ENCODE measurements at regions not wholly inside any gene's neighbourhood (a gene's known extent, or its start where the extent isn't known, plus 50 kb on each side); places are given as distances from the start of the nearest gene placed in this dataset.
A peak's percentile ranks its signal among the peaks of the same experiment; 100 is the strongest.

DNA sequence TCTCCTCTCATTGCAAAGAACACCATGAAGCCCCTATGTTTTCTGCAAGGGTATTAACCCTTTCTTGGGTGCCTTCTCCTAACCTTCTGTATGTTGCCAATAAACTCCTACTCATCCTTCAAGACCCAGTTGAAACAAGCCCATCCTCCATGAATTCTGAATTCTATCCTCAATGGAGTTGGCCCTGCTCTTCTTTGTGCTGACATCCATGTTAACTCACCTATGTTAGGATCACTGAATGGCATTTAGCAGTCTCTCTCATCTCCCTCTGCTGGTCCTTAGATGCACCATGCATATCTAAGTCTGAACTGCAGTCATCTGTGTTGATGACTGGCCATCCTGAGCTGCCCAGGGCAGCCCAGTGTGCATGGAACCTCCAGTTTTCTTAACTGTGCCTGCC lies 129.8 kb downstream of the BUB3 start:
- no peak for TF ChIP-seq ZFX (IDR thresholded peaks at IDR 0.05; ENCODE audit: borderline replicate concordance)
- TF ChIP-seq, protein P1, sequence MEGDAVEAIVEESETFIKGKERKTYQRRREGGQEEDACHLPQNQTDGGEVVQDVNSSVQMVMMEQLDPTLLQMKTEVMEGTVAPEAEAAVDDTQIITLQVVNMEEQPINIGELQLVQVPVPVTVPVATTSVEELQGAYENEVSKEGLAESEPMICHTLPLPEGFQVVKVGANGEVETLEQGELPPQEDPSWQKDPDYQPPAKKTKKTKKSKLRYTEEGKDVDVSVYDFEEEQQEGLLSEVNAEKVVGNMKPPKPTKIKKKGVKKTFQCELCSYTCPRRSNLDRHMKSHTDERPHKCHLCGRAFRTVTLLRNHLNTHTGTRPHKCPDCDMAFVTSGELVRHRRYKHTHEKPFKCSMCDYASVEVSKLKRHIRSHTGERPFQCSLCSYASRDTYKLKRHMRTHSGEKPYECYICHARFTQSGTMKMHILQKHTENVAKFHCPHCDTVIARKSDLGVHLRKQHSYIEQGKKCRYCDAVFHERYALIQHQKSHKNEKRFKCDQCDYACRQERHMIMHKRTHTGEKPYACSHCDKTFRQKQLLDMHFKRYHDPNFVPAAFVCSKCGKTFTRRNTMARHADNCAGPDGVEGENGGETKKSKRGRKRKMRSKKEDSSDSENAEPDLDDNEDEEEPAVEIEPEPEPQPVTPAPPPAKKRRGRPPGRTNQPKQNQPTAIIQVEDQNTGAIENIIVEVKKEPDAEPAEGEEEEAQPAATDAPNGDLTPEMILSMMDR (IDR thresholded peaks at IDR 0.05), result 0 out of 2 replicates have a peak, but pooled peaks have one; percentile 8
- no peak overlapping the region for H3K27ac ChIP-seq

DNA sequence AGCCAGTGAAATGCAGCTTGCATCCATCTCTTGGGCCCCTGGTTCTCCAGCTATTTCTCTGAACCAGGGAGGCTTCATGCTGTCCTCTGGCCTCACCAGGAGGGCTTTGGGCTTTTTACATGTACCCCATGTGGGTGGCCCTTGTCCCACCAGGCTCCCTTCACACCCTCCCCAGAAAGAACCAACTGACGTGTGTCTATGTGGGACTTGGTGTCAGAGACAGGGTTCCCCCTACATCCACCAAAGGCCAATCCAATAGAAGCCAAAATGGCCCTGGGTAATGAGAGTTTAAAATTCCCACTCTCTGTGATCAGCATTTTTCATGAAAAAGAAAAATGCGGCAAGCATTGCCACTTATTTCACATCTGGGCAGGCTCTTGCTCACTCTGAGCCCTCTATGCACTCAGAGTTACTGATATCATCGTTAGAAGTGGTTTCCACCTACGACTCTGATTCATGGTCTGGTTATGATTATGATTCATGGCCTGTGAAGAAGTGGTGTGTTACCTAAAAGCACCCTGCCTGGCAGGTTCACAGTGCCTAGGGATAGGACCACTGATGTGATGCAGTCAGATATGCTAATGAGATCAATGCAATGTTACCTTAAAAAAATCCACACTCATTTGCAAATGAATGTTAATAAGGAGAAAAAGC lies 133.5 kb downstream of the BUB3 start:
- no peak for TF ChIP-seq ZFX (IDR thresholded peaks at IDR 0.05; ENCODE audit: borderline replicate concordance)
- TF ChIP-seq, protein P1 (IDR thresholded peaks at IDR 0.05), result no peak
- H3K27ac ChIP-seq, result no peak overlapping the region

DNA sequence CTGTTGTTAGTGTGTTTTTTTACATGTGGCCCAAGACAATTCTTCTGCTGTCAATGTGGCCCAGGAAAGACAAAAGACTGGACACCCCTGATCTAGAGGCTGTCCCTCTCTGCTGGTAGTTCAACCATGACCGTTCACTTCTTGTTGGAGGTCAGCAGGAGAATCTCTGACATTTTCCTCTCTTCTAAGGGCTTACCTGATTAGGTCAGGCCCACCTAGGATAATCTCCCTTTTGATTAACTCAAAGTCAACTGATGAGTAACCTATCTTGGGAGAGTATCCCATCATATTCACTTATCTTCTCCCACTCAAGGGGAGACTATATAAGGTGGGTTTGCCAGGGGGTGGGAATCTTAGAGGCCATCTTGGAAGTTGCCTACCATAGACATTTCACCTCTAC lies 135.2 kb downstream of the BUB3 start:
- no peak overlapping the region for H3K27ac ChIP-seq
- no peak for TF ChIP-seq ZFX (IDR thresholded peaks at IDR 0.05; ENCODE audit: borderline replicate concordance)
- TF ChIP-seq, protein P1 (IDR thresholded peaks at IDR 0.05), result no peak

DNA sequence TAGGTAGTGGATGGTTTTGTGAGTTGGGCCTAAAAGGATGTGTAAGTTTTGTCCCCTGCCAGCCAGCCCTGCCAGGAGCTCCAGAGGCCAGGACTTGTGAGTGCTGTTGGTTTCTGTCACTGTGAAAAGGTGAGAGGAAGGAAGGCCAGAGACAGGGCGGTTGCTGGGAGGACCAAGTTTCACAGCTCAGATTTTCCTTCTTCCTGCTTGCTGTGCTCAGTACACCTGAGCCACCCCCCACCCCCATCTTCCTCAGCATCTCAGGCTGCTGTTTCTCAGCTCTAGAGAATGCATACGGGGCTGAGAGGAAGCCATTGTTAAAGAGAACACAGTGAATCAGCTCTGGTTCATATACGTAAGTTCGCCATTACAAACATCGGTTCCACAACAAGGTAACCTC lies 139.9 kb downstream of the BUB3 start:
- TF ChIP-seq ZFX (IDR thresholded peaks at IDR 0.05; ENCODE audit: borderline replicate concordance), result no peak
- TF ChIP-seq, protein P1 (IDR thresholded peaks at IDR 0.05), result no peak
- no peak overlapping the region for H3K27ac ChIP-seq

DNA sequence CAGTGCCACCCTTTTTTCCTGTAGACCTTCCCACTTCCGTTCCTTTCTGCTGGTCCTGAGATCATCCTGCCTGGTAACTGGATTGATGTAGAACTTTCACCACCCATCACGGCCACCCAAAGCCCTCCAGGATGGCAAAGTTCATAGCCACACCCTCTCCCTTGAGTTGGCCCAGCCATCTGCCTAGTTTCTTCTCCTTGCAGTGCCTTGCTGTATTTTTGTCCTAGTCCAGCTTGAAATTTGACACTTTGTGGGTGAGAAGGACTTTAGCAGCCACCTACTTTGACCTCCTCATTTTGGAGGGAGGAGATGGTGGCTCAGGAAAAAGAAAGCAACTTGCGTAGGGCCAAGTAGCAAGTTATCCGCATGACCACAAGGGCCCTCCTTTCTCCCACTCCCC lies 140.7 kb downstream of the BUB3 start:
- H3K27ac ChIP-seq, result no peak overlapping the region
- no peak for TF ChIP-seq ZFX (IDR thresholded peaks at IDR 0.05; ENCODE audit: borderline replicate concordance)
- TF ChIP-seq, protein P1 (IDR thresholded peaks at IDR 0.05), result no peak

DNA sequence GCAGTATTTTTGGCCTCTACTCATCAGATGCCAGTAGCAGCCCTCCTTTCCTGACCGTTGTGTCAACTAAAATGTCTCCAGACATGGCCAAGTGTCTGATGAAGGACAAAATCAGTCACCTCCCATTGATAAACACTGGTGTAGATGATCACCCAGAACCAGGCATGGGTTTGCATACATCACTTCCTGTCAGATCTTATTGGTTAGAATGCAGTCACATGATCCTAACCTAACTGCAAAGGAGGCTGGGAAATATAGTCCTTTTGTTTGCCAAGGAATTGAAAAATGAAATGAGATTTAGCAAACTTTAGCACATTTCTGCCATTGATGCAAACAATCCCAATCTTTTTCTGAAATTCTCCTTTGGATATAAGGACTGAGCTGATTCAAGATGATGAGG lies 141.4 kb downstream of the BUB3 start:
- H3K27ac ChIP-seq, result no peak overlapping the region
- no peak for TF ChIP-seq ZFX (IDR thresholded peaks at IDR 0.05; ENCODE audit: borderline replicate concordance)
- TF ChIP-seq, protein P1 (IDR thresholded peaks at IDR 0.05), result no peak

DNA sequence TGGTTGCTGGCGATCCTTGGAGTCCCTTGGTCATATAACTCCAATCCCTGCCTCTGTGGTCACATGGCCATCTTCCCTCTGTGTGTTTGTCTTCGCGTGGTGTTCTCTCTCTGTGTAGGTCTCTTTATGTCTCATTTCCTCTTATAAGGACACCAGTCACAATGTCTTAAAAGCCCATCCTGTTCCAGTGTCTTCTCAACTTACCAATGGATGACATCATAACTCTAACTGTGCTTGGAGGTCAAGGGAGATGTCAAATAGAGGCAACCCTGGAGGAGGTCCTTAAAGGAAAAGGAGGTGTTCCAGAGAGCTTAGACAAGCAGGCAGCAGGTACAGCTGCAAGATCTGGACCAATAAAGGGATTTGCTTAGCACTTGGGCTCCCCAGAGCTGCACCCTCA lies 143.0 kb downstream of the BUB3 start:
- TF ChIP-seq ZFX (IDR thresholded peaks at IDR 0.05; ENCODE audit: borderline replicate concordance), result no peak
- TF ChIP-seq, protein P1 (IDR thresholded peaks at IDR 0.05), result no peak

More for the DNA sequence above, 143.0 kb downstream of the BUB3 start:
- no peak overlapping the region for H3K27ac ChIP-seq
